Lung (tissue), 11 donors: ENCODE measurements at regions not wholly inside any gene's neighbourhood (a gene's known extent, or its start where the extent isn't known, plus 50 kb on each side); places are given as distances from the start of the nearest gene placed in this dataset.

Experiments
- ATAC-seq: fragments of 200-7000 bp; cut with Tn5 transposase; one replicate; pipeline ENCODE4 v1.9.1; 2020; ENCODE audit warnings: moderate number of reproducible peaks; ENCODE audit not compliant: insufficient read depth, low FRiP score
- DNase-seq, 3 donors: peaks; one replicate each; pipeline ENCODE4 v3.0.0-alpha.2; 2013 to 2017
- H3K27ac ChIP-seq, 2 donors: one replicate each; pipeline ENCODE4 v1.5.1; 2013; ENCODE audit warnings: mild to moderate bottlenecking in 2 of 2, moderate library complexity in 2 of 2, control low read depth in 1 of 2, inconsistent platforms in 1 of 2, low read depth in 1 of 2, low read length in 1 of 2
- H3K27me3 ChIP-seq, 3 donors: one replicate each; pipeline ENCODE4 v1.5.1; 2013; ENCODE audit warnings: low read length in 2 of 3; ENCODE audit not compliant: control insufficient read depth in 3 of 3, insufficient read depth in 3 of 3
- H3K36me3 ChIP-seq, 4 donors: one replicate each; pipeline ENCODE4 v1.5.1; 2013; ENCODE audit warnings: low read length in 4 of 4, mild to moderate bottlenecking in 1 of 4, moderate library complexity in 1 of 4; ENCODE audit not compliant: control insufficient read depth in 4 of 4, insufficient read depth in 4 of 4
- H3K4me1 ChIP-seq, 5 donors: one replicate each; pipeline ENCODE4 v1.5.1; 2013; ENCODE audit warnings: low read length in 5 of 5, mild to moderate bottlenecking in 2 of 5, moderate library complexity in 1 of 5; ENCODE audit not compliant: control insufficient read depth in 5 of 5, insufficient read depth in 5 of 5
- H3K4me3 ChIP-seq: one replicate; pipeline ENCODE4 v1.5.1; 2013; ENCODE audit warnings: mild to moderate bottlenecking, control low read depth, moderate library complexity
- H3K9ac ChIP-seq, 2 donors: one replicate each; pipeline ENCODE4 v1.5.1; 2013; ENCODE audit warnings: low read length in 2 of 2, control low read depth in 1 of 2; ENCODE audit not compliant: insufficient read depth in 1 of 2
- H3K9me3 ChIP-seq, 4 donors: one replicate each; pipeline ENCODE4 v1.5.1; 2013; ENCODE audit warnings: low read length in 3 of 4, mild to moderate bottlenecking in 1 of 4, moderate library complexity in 1 of 4; ENCODE audit not compliant: control insufficient read depth in 4 of 4, insufficient read depth in 3 of 4
- CTCF ChIP-seq: IDR thresholded peaks from 2 replicates; pipeline ENCODE4 v1.5.1; 2012; ENCODE audit warnings: mild to moderate bottlenecking; ENCODE audit errors: control extremely low read depth, extremely low read depth
- WGBS, 2 donors: extraction: QIAGEN DNeasy Blood & Tissue Kit; methylation state at CpG; one replicate each; pipeline ENCODE4 v1.1.7; 2013; 5-methylcytosine and 5-hydroxymethylcytosine counted together
- donor health status: control.
- donor health status: control.
- donor health status: Bipolar disorder and iron deficiency.
- donor health status: healthy.
- donor health status: DM: yes; HTN: yes; CAD: no.

GRCh38 chrX:121455890-121456289 is 408.5 kb downstream of the GLUD2 start:
- ATAC-seq: no peak
- WGBS, 2 donors: 73 to 74% methylated on average over 1 of the region's 1 CpG
- no peak for TF ChIP-seq CTCF

GRCh38 chrX:121456315-121456714 is 408.9 kb downstream of the GLUD2 start:
- H3K4me3 ChIP-seq: no peak overlapping the region
- DNase-seq (no peak), ATAC-seq (no peak)
- no peak for TF ChIP-seq CTCF
- H3K9ac ChIP-seq: no peak overlapping the region
- no peak overlapping the region for H3K27ac ChIP-seq
- H3K27me3 ChIP-seq: no peaks in the 10 kb centered on the region
- H3K9me3 ChIP-seq: peaks cover 0 to 3% (median 0%) of the 10 kb centered on the region in 4 donors
- no peaks in the 10 kb centered on the region for H3K4me1 ChIP-seq
- 51 to 58% methylated on average over 3 of the region's 3 CpGs for WGBS, 2 donors
- no peaks in the 10 kb centered on the region for H3K36me3 ChIP-seq

More at GRCh38 chrX:121455890-121456289, 408.5 kb downstream of the GLUD2 start:
- no peak overlapping the region for H3K9ac ChIP-seq
- no peak overlapping the region for H3K27ac ChIP-seq
- H3K27me3 ChIP-seq: no peaks in the 10 kb centered on the region
- no peaks in the 10 kb centered on the region for H3K36me3 ChIP-seq
- H3K4me3 ChIP-seq: no peak overlapping the region
- H3K4me1 ChIP-seq: no peaks in the 10 kb centered on the region
- no peak for DNase-seq
- H3K9me3 ChIP-seq: peaks cover 0 to 3% (median 0%) of the 10 kb centered on the region in 4 donors

- Histone ChIP-seq H3K36me3 (no peaks in the 10 kb centered on the region), H3K9ac (no peak overlapping the region), H3K4me1 (no peaks in the 10 kb centered on the region), H3K9me3 (peaks cover 0 to 3% (median 0%) of the 10 kb centered on the region in 4 donors), H3K27ac (no peak overlapping the region), H3K4me3 (no peak overlapping the region), H3K27me3 (no peaks in the 10 kb centered on the region)
- WGBS, 2 donors: 46 to 65% methylated on average over 1 of the region's 1 CpG
- DNase-seq: no peak
- ATAC-seq: no peak
- TF ChIP-seq CTCF: no peak
These were observed 409.7 kb downstream of the GLUD2 start for GRCh38 chrX:121457096-121457495.

GRCh38 chrX:121479406-121479805 is 432.0 kb downstream of the GLUD2 start:
- Histone ChIP-seq H3K36me3 (no peaks in the 10 kb centered on the region), H3K27ac (no peak overlapping the region), H3K27me3 (no peaks in the 10 kb centered on the region), H3K9me3 (no peaks in the 10 kb centered on the region), H3K9ac (no peak overlapping the region), H3K4me1 (no peaks in the 10 kb centered on the region), H3K4me3 (no peak overlapping the region)
- WGBS, 2 donors: 70 to 88% methylated on average over 4 of the region's 4 CpGs
- DNase-seq: no peak
- no peak for TF ChIP-seq CTCF
- no peak for ATAC-seq
